K562 (cell line): ENCODE measurements at regions not wholly inside any gene's neighbourhood (a gene's known extent, or its start where the extent isn't known, plus 50 kb on each side); places are given as distances from the start of the nearest gene placed in this dataset.

ENCODE experiments used
- CTCF ChIP-seq, 3 experiments: IDR thresholded peaks in 2 of 3; conservative IDR thresholded peaks in 1 of 3; 2 replicates each; pipeline ENCODE4 v1.5.1; 2011 to 2012; ENCODE audit warnings: low read length in 3 of 3, mild to moderate bottlenecking in 3 of 3, control low read depth in 2 of 3, improper control_type of control experiment in 1 of 3, inconsistent platforms in 1 of 3, low read depth in 1 of 3, mixed read lengths in 1 of 3, moderate library complexity in 1 of 3; ENCODE audit not compliant: insufficient read depth in 2 of 3
- EP300 ChIP-seq: IDR thresholded peaks from 2 replicates; pipeline ENCODE4 v1.6.1; 2012; ENCODE audit warnings: low read length, improper control_type of control experiment
- FOS ChIP-seq: IDR thresholded peaks from 3 replicates; pipeline ENCODE4 v1.6.1; 2011; ENCODE audit not compliant: insufficient read length; ENCODE audit errors: extremely low read depth
- HMGXB4 ChIP-seq: sonication (generic); formaldehyde crosslinking; IDR thresholded peaks from 2 replicates; pipeline ENCODE4 v1.8.1; 2023; ENCODE audit warnings: mild to moderate bottlenecking, missing genetic modification reagents
- HNRNPK ChIP-seq: fragments of 200-400 bp; formaldehyde crosslinking; IDR thresholded peaks from one replicate; pipeline ENCODE4 v1.6.1; 2018; ENCODE audit warnings: mild to moderate bottlenecking, low read depth, low read length; ENCODE audit not compliant: poor library complexity, severe bottlenecking
- KLF6 ChIP-seq: fragments of 250-450 bp; sonication (Bioruptor Pico); IDR thresholded peaks from 2 replicates; pipeline ENCODE4 v1.4.0; 2020; ENCODE audit warnings: mild to moderate bottlenecking, moderate library complexity, borderline replicate concordance
- TF ChIP-seq, protein P1 (sequence below), 2 experiments: fragments of 450-650 bp; conservative IDR thresholded peaks; 2 replicates each; pipeline ENCODE4 v1.6.1; 2017; ENCODE audit warnings: mild to moderate bottlenecking in 2 of 2, moderate library complexity in 2 of 2
- TF ChIP-seq, protein P2 (sequence below), 2 experiments: fragments of 450-650 bp; IDR thresholded peaks; 2 replicates each; pipeline ENCODE4 v1.6.1; 2018; ENCODE audit warnings: mild to moderate bottlenecking in 2 of 2, low read depth in 1 of 2; ENCODE audit not compliant: partially characterized antibody in 2 of 2

GRCh38 chr2:59912042-59912441 lies 641.4 kb downstream of the BCL11A start:
- no peak for TF ChIP-seq HMGXB4 (CRISPR knock-in tag)
- no peak for TF ChIP-seq HNRNPK
- no peak for TF ChIP-seq FOS
- TF ChIP-seq, protein P1, sequence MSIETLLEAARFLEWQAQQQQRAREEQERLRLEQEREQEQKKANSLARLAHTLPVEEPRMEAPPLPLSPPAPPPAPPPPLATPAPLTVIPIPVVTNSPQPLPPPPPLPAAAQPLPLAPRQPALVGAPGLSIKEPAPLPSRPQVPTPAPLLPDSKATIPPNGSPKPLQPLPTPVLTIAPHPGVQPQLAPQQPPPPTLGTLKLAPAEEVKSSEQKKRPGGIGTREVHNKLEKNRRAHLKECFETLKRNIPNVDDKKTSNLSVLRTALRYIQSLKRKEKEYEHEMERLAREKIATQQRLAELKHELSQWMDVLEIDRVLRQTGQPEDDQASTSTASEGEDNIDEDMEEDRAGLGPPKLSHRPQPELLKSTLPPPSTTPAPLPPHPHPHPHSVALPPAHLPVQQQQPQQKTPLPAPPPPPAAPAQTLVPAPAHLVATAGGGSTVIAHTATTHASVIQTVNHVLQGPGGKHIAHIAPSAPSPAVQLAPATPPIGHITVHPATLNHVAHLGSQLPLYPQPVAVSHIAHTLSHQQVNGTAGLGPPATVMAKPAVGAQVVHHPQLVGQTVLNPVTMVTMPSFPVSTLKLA (conservative IDR thresholded peaks at IDR 0.05) = no peak
- no peak for TF ChIP-seq EP300
- TF ChIP-seq CTCF (IDR thresholded peaks at IDR 0.05 in 2 of 3, conservative IDR thresholded peaks at IDR 0.05 in 1 of 3; ENCODE audit: insufficient read depth in 2 of 3, low read depth in 1 of 3, low read length in 3 of 3) = no peak
- no peak for TF ChIP-seq KLF6 (CRISPR knock-in tag)
- TF ChIP-seq, protein P2, sequence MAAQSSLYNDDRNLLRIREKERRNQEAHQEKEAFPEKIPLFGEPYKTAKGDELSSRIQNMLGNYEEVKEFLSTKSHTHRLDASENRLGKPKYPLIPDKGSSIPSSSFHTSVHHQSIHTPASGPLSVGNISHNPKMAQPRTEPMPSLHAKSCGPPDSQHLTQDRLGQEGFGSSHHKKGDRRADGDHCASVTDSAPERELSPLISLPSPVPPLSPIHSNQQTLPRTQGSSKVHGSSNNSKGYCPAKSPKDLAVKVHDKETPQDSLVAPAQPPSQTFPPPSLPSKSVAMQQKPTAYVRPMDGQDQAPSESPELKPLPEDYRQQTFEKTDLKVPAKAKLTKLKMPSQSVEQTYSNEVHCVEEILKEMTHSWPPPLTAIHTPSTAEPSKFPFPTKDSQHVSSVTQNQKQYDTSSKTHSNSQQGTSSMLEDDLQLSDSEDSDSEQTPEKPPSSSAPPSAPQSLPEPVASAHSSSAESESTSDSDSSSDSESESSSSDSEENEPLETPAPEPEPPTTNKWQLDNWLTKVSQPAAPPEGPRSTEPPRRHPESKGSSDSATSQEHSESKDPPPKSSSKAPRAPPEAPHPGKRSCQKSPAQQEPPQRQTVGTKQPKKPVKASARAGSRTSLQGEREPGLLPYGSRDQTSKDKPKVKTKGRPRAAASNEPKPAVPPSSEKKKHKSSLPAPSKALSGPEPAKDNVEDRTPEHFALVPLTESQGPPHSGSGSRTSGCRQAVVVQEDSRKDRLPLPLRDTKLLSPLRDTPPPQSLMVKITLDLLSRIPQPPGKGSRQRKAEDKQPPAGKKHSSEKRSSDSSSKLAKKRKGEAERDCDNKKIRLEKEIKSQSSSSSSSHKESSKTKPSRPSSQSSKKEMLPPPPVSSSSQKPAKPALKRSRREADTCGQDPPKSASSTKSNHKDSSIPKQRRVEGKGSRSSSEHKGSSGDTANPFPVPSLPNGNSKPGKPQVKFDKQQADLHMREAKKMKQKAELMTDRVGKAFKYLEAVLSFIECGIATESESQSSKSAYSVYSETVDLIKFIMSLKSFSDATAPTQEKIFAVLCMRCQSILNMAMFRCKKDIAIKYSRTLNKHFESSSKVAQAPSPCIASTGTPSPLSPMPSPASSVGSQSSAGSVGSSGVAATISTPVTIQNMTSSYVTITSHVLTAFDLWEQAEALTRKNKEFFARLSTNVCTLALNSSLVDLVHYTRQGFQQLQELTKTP (IDR thresholded peaks at IDR 0.05; ENCODE audit: low read depth in 1 of 2, partially characterized antibody in 2 of 2) = no peak
